NCI-H2107 treated with DMSO at 0.1 percent for 48 hours (cell line): ENCODE measurements at regions not wholly inside any gene's neighbourhood (a gene's known extent, or its start where the extent isn't known, plus 50 kb on each side); places are given as distances from the start of the nearest gene placed in this dataset.
"Not testable (repeated sequence)": the region's sequence is repeated elsewhere in the genome, so short reads cannot be mapped to it uniquely, and the experiment has no call there.

Experiments used
- DNase-seq: peaks from one replicate; lab custom pipeline; 2025; ENCODE audit not compliant: unreplicated experiment; lab: John Stamatoyannopoulos, UW

DNA sequence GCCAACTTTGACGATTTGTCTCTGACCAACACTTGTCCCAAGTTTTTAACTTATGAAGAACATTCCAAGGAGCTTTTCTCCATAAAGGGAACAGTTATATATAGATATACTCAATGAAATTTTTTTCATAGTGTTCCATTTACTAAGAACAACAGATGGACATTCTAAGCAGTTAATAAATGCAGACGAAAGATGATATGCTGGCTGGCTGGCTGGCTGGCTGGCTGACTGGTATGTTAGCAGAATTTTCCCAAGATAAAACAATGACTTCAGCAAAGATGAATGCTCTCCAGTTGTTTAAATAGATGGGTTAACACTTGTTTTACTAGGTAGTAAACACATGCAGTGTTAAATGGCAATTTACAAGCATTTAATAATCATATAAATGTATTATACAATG is 62.2 kb downstream of the SPANXN3 start:
- no peak for DNase-seq

GRCh38 chrX:143437439-143437838 is 79.8 kb downstream of the SPANXN3 start:
- no peak for DNase-seq

- DNase-seq, result no peak
These were observed 81.4 kb downstream of the SPANXN3 start for GRCh38 chrX:143435916-143436315.

DNA sequence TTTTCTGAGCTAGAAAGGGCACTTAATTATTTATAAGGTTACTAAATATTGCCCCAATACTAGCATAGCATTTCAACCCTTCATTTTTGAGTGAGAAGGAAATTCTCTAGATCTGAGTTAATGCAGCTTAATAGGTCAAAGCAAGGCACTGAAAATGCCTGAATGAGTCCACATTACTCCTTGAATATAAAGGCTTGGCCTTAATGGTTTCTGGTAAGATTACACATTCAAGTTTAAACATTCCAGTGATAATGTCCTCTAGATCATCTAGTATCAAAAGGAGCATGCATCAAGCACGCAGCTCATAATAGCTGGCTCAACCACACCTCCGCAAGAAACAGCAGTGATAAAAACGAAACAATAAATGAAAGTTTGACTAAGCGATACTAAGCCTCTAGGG is 87.5 kb downstream of the SPANXN3 start:
- no peak for DNase-seq

GRCh38 chrX:143429131-143429530 is 88.1 kb downstream of the SPANXN3 start:
- no peak for DNase-seq

GRCh38 chrX:143401160-143401559 is 116.1 kb downstream of the SPANXN3 start:
- DNase-seq, result no peak

- DNase-seq, result no peak
These were observed 138.4 kb downstream of the SPANXN3 start for GRCh38 chrX:143378851-143379250.

DNA sequence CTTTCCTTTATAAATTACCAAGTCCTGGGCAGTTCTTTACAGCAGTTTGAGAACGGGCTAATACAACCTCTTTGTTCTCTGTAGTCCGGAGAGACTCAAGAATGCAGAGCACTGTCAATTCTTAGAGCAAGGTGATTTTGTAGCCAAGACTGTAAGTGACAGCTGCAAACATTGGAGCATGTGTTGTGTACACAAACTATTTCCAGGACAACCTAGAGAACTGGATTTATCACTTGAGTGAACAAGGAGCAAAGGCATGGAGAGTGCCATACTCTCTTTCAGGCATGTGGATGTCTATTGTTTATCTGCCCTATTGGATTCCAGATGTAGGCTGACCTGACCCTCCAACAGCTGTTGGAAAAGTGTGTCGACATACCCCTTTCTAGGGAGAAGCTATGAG is 153.9 kb downstream of the SPANXN3 start:
- no peak for DNase-seq

DNA sequence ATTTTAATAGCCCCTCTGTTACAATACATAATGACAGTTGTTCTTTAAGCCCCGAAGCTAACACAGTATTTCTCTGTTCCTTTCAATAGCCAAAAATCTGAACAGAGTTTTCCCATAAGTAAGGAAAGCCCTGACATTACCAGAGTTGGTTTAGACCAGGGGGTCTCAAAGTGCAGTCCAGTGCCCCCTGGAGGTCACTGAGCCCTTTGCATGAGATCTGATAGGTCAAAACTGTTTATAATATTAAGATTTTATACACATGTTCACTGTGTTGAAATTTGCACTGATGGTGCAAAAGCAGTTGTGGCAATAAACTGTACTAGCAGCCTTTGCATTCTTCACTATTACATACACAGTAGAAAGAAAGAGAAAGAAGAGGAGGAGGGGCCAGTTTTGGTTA is 177.1 kb downstream of the SPANXN3 start:
- no peak for DNase-seq

DNA sequence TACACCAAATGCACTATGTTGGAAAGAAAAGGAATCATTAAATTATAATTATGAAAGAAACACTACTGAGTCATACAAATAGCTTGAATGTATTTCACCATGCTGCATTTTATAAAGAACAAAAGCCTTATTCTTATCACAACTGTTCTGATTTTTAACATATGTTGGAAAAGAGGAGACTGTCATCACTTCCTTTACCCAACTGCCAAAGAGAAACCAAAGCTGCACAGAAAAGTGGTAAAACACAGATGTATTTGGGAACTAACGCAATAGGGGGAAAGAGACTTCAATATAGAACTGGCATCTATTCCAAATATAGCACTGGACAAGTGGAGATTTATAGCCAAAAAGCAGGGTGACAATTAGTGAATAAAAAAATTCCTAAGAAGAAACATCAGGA is 181.0 kb downstream of the SPANXN3 start:
- no peak for DNase-seq

- DNase-seq, result no peak
These were observed 197.7 kb downstream of the SPANXN3 start for GRCh38 chrX:143319526-143319925.

DNA sequence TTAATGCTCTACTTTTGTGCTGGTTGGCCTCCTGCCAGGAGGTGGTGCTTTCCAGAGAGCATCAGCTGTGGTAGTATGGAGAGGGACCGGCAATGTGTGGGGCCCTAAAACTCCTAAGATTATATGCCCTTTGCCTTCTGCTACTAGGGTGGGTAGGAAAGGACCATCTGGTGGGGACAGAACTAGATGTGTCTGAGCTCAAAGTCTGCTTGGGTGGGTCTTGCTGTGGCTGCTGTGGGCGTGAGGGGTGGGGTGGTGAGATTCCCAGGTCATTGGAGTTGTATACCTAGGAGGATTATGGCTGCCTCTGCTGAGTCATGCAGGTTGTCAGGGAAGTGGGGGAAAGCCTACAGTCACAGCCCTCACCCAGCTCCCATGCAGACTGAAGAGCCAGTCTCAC is 198.4 kb downstream of the SPANXN3 start:
- DNase-seq, result not testable (repeated sequence)

- DNase-seq, result no peak
These were observed 210.0 kb downstream of the SPANXN3 start for GRCh38 chrX:143306991-143307937.

DNA sequence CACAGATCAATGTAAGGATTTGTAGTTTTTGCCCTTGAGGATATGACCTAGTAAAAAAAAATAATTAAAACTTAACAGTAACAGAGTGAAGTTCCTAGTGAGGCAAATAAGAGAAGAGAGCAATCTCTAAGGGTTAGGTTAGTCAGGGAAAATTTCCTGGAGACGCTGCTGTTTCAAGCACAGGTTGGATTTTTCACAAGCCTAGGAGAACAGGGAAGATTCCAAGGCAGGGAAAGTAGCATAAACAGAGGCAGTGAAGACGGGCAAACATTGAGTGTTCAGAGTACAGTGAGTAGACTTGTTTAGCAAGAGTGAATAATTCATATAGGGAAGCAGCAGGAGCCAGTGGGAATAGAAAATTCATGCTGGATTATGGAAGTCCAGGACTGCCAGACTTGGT is 212.8 kb downstream of the SPANXN3 start:
- no peak for DNase-seq

- DNase-seq, result no peak
These were observed 213.2 kb downstream of the SPANXN3 start for GRCh38 chrX:143304025-143304424.

- DNase-seq, result no peak
These were observed 218.5 kb downstream of the SPANXN3 start for GRCh38 chrX:143298663-143299241.

DNA sequence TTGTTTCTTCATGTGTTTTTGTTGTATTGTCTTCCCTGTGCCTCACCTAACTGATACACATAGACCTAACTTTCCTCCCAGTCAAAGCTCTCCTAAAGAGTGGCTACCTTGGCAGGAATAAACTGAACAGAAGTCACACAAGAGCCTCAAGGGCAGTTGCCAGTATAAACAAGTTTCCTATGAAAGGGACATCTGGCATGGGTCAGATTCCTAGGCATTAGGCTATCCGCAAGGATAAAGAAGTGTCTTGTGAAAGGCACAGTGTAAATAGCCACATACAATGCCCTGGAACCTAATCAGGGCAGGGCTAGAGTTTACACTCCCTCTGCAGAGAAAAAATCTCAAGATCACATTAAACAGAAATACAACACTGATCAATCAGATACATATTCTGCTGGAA is 220.8 kb downstream of the SPANXN3 start:
- DNase-seq, result no peak

DNA sequence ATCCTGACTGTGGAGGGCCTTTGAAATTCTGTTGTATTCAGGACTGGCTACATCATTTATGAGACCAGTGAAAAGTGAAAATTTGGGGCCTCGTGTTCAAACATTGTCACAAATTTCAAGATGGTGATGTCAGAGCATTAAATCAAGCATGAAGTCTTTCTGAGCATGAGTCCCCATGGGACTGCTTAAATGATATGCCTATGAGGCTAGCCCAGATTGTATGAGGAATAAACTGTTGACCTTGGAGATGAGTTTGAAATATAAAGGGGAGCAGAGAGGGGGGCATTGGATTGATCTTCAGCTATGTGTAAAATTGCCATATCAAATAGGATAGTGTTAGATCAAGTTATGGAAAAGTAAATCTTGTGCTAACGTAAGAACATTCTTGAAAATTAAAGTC is 230.0 kb downstream of the SPANXN3 start:
- no peak for DNase-seq

DNA sequence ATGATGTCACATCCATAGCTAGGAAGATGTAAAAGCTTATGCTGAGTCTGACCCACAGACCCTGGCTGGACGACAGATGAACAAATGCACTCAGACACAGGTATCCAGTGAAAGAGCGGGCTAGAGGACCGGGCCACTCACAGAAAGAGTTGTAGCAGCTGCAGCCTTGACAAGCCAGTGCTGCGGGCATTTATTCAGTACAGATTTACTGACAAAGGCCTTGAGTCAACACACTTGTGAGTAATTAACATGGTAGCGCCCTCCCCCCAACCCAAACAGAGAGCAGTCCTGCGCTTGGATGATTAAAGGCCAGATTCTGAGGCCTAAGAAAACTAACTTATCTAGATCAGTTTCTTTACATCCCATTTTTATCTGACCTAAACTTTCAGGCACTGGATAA is 244.6 kb downstream of the SPANXN4 start:
- no peak for DNase-seq

- not testable (repeated sequence) for DNase-seq
These were observed 218.9 kb downstream of the SPANXN4 start for GRCh38 chrX:143244593-143244992.

DNA sequence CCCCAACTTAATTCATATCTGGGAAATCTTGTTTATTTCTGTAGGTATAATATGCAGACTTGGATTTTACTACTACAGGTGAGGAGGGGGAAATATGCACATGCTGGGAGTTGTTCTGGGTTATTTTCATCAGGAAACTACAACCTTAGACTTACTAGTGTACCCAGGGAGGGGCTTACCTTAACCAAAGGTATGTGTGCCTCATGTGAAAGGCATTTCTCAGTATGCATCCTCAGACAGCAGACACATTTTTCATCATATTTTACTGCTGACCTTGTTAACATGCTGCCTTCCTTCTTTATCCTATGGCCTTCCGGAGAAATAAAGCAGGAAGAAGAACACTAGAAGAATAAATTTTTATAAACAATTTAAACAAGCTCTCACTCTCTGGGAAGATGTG is 214.9 kb downstream of the SPANXN4 start:
- DNase-seq, result no peak

GRCh38 chrX:143231492-143231891 is 205.8 kb downstream of the SPANXN4 start:
- no peak for DNase-seq

DNA sequence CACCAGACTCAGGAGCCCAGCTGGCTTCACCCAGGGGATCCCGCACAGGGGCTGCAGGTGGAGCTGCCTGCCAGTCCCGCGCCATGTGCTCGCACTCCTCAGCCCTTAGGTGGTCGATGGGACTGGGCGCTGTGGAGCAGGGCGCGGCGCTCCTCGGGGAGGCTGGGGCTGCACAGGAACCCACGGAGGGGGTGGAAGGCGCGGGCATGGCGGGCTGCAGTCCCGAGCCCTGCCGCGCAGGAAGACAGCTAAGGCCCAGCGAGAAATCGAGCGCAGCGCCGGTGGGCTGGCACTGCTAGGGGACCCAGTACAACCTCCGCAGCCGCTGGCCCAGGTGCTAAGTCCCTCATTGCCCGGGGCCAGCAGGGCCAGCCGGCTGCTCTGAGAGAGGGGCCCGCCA is 202.9 kb downstream of the SPANXN4 start:
- DNase-seq, result not testable (repeated sequence)
